Activated naive CD4-positive, alpha-beta T cell treated with anti-CD3 and anti-CD28 coated beads, Interleukin-2, amount 50 U/mL, for 24 hours (primary cell): ENCODE measurements at regions not wholly inside any gene's neighbourhood (a gene's known extent, or its start where the extent isn't known, plus 50 kb on each side); places are given as distances from the start of the nearest gene placed in this dataset.

Experiments
- H3K27ac Mint-ChIP-seq: one replicate; pipeline ENCODE4 v1.8.0; 2021; ENCODE audit warnings: mild to moderate bottlenecking, mixed read lengths
- H3K27me3 Mint-ChIP-seq: one replicate; pipeline ENCODE4 v1.8.0; 2021; ENCODE audit warnings: mixed read lengths
- H3K36me3 Mint-ChIP-seq: one replicate; pipeline ENCODE4 v1.8.0; 2021; ENCODE audit warnings: mixed read lengths
- H3K4me1 Mint-ChIP-seq: one replicate; pipeline ENCODE4 v1.8.0; 2021; ENCODE audit warnings: mixed read lengths
- H3K4me3 Mint-ChIP-seq: one replicate; pipeline ENCODE4 v1.8.0; 2021; ENCODE audit warnings: mild to moderate bottlenecking, mixed read lengths
- H3K9me3 Mint-ChIP-seq: one replicate; pipeline ENCODE4 v1.8.0; 2021; ENCODE audit warnings: mixed read lengths

DNA sequence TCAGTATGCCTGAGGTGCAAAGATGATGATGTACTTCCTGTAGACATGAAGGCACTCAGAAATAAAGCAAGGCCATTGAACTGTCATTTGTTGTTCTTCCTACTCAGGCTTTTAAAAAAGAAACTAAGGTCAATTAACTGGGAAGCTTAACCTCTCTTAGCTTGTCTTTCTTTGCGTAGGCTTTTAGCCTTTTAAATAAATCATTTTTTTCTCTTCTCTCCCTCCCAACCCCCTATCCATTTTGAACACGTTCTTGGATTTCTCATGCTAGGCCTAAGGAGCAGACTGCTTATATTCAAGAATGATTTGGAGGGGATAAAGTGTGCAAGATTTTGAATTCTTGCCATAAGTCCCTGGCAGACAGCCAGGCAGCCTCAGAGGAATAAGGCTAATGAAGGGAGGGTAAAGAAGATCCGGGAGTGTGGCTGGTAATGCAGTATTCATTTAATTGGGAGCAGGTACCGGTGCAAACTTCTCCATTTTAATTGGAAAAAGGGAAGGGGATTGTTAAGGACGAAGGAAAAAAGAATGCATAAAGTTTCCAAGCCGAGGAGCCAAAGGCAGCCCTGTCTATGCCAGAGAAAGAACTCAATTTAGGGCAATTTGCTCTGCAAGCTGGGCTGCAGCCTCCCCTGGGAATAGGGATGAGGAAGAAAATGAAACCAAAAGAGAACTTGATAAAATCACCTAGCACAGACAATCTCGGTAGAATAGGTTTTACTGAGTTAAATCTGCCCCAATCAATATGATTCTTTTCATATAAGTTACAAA, 343.8 kb upstream of the MMS22L start:
- no peaks in the 10 kb centered on the region for H3K36me3 Mint-ChIP-seq
- no peaks in the 10 kb centered on the region for H3K9me3 Mint-ChIP-seq
- H3K27me3 Mint-ChIP-seq: no peaks in the 10 kb centered on the region
- no peak overlapping the region for H3K27ac Mint-ChIP-seq
- H3K4me3 Mint-ChIP-seq: no peak overlapping the region
- no peaks in the 10 kb centered on the region for H3K4me1 Mint-ChIP-seq

DNA sequence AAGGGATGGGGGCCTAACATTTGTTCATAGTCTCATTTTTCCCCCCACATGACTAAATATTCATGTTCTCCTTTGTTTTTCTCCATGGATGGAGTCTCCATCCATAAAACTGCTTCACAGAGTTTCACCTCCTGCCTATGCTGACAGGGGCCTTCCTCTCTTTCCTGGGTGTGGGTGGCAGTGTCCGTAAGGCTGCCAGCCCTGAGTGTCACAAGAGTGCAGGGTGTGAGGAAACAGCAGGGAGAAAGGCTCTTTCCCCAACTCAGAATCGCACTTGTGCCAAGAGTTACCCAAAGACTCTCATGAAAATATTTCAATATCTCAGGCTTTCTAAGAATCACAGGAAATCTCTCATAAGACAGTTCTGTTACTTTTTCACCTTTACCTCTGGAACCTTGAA, 346.2 kb upstream of the MMS22L start:
- Mint-ChIP-seq H3K27ac (no peak overlapping the region), H3K4me1 (no peaks in the 10 kb centered on the region), H3K9me3 (no peaks in the 10 kb centered on the region), H3K27me3 (no peaks in the 10 kb centered on the region), H3K36me3 (no peaks in the 10 kb centered on the region), H3K4me3 (no peak overlapping the region)

DNA sequence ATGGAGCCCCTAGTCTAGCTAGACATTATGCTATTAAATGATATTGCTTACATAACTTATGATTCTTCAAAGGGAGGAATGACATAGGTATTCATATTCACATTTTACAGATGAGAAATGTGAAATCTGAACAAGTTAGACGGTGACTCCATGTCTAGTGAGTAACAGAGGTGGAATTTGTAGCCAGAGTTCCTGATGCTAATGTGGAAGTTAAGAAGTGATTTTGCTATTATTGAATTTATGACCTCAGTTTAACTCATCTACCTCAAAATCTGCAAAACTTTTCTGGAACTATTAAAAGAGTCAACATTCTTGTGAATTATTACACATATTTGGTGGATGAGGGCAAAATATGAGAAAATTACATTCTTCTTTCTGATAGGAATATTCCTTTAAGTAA, 347.6 kb upstream of the MMS22L start:
- H3K4me3 Mint-ChIP-seq: no peak overlapping the region
- no peaks in the 10 kb centered on the region for H3K9me3 Mint-ChIP-seq
- no peaks in the 10 kb centered on the region for H3K4me1 Mint-ChIP-seq
- no peak overlapping the region for H3K27ac Mint-ChIP-seq
- H3K27me3 Mint-ChIP-seq: no peaks in the 10 kb centered on the region
- no peaks in the 10 kb centered on the region for H3K36me3 Mint-ChIP-seq

DNA sequence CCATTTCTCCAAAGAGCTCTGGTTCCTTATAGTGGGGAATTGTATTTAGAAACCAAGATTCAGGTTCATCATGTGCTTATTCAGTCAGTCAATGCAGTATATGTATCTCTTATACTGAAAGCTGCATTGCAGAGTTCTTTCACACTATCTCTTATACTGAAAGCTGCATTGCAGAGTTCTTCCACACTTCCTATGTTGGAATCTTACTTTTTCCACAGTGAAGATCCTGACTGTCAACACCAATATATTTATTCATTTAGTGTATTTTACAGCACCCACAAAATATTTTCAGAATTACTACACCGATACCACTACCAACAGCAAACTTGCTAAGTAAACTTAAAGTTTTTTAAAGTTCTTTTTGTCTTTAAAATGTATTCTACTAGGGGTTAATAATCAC, 349.3 kb upstream of the MMS22L start:
- Mint-ChIP-seq H3K27ac (no peak overlapping the region), H3K4me3 (no peak overlapping the region), H3K9me3 (peaks cover 5% of the 10 kb centered on the region)

DNA sequence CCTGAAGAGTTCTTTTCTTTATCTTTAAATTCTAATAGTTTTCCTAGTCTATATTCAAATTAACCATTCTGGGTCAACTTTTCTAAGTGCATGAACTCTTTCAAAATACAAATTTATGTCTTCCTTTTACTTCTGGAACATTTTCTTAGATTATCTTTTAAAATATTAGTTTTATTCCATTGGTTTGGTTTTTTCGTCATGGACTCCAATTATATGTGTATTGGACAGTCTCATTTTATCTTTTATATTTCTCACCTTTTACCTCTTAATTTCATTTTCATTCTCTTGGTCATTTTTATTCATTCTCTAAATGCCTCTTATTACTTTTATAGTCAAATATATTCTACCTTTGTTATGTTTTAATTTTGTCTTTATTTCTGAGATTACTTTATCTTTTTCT, 356.7 kb upstream of the MMS22L start:
- Mint-ChIP-seq H3K9me3 (peaks cover 23% of the 10 kb centered on the region), H3K27me3 (no peaks in the 10 kb centered on the region), H3K4me3 (no peak overlapping the region), H3K4me1 (no peaks in the 10 kb centered on the region), H3K27ac (no peak overlapping the region), H3K36me3 (no peaks in the 10 kb centered on the region)

More for the DNA sequence above, 349.3 kb upstream of the MMS22L start:
- Mint-ChIP-seq H3K4me1 (no peaks in the 10 kb centered on the region), H3K36me3 (no peaks in the 10 kb centered on the region), H3K27me3 (no peaks in the 10 kb centered on the region)

DNA sequence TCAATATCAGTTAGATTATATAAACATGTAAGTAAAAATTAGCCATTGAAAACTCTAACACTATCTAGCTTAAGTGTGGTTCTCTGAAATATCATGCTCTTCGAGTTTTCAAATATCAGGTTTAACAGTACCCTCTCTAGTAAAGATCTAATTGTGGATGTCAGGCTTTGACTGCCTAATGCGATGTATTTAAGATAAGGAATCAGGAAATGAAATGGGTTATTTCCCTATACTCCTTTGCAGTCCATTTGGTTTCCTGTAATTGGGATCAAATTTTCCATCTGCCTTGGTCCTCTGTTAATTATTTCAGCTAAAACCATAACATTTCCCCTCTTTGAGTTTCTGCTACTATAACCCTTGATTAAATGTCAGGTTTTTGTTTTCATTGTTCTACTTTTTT, 361.3 kb upstream of the MMS22L start:
- Mint-ChIP-seq H3K27ac (no peak overlapping the region), H3K36me3 (no peaks in the 10 kb centered on the region), H3K27me3 (no peaks in the 10 kb centered on the region), H3K9me3 (peaks cover 18% of the 10 kb centered on the region), H3K4me1 (no peaks in the 10 kb centered on the region), H3K4me3 (no peak overlapping the region)

DNA sequence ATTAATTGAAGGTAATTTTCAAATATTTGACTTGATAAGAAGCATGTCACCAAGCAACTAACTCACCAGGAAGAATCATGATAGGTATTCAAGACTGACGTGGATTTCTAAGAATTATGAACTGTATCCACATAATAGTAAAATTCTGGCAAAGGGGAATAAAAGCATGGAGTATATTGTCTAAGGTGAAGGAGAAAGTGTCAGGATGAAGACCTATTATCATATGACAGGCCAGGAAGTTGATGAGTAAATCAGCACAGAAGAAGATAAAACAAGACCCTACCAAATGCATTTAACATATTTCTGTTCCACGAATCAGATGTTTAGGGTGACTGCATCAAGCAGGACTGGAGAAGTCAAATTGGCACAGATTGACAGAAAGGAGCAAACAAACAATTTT, 362.7 kb upstream of the MMS22L start:
- peaks cover 6% of the 10 kb centered on the region for H3K9me3 Mint-ChIP-seq
- no peaks in the 10 kb centered on the region for H3K4me1 Mint-ChIP-seq
- no peaks in the 10 kb centered on the region for H3K36me3 Mint-ChIP-seq
- no peak overlapping the region for H3K4me3 Mint-ChIP-seq
- no peaks in the 10 kb centered on the region for H3K27me3 Mint-ChIP-seq
- H3K27ac Mint-ChIP-seq: no peak overlapping the region

DNA sequence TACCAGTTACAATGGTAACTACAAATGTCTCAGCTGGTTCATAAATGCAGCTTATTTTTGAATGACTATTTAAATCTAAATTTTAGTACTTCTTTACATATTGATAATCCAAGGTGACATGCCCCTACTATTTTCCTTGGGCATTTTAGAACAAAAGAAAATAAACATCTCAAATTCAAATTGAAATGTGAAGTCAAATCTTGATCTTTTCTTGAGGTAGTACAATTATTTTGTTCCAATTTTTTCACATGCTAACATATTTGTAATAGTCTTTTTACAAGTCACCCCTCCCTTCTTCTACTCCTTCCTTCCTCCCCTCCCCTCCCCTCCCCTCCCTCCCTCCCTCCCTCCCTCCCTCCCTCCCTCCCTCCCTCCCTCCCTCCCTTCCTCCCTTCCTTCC, 370.1 kb upstream of the MMS22L start:
- Mint-ChIP-seq H3K27ac (no peak overlapping the region), H3K36me3 (no peaks in the 10 kb centered on the region), H3K4me1 (no peaks in the 10 kb centered on the region), H3K9me3 (peaks cover 6% of the 10 kb centered on the region), H3K27me3 (no peaks in the 10 kb centered on the region), H3K4me3 (no peak overlapping the region)

DNA sequence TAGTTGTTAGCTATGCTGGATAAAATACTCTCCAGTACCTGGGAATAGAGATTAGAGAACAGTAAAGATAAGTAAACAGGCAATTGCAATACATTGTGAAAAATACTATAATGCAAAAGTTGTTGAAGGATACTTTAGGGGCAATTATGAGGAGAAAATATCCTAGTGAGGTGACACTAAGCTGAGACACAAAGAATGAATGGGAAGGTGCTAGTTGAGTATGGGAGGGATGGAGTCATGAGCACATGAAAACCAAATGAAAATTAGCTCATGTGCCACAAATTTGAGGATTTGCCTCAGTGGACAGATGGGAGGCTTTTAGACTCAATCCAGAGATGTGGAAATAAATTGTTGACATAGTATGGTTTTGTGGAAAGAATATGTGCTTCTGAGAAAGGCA, 370.5 kb upstream of the MMS22L start:
- Mint-ChIP-seq H3K4me1 (no peaks in the 10 kb centered on the region), H3K27me3 (no peaks in the 10 kb centered on the region), H3K9me3 (peaks cover 6% of the 10 kb centered on the region), H3K27ac (no peak overlapping the region), H3K36me3 (no peaks in the 10 kb centered on the region), H3K4me3 (no peak overlapping the region)

DNA sequence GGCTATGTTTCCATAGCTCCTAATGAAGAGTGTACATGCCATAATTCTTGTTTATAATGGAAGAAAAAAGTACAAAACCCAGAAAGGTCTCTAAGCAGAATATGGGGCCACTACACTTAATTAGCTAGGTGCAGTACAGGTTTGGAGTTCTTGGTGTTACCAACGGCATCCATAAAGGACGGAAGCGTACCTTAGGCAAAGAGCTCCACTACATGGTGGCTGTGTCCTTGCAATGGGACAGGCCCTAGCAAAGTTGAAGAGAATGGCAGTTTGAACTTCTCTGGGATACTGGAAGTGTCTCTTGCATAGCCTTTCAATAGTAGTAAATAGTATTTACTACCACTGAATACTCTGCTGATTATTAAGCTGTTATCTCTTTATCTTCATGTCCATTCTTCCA, 371.7 kb upstream of the MMS22L start:
- H3K9me3 Mint-ChIP-seq: peaks cover 6% of the 10 kb centered on the region
- no peaks in the 10 kb centered on the region for H3K36me3 Mint-ChIP-seq
- no peak overlapping the region for H3K4me3 Mint-ChIP-seq
- H3K27ac Mint-ChIP-seq: no peak overlapping the region
- H3K27me3 Mint-ChIP-seq: no peaks in the 10 kb centered on the region
- H3K4me1 Mint-ChIP-seq: no peaks in the 10 kb centered on the region

DNA sequence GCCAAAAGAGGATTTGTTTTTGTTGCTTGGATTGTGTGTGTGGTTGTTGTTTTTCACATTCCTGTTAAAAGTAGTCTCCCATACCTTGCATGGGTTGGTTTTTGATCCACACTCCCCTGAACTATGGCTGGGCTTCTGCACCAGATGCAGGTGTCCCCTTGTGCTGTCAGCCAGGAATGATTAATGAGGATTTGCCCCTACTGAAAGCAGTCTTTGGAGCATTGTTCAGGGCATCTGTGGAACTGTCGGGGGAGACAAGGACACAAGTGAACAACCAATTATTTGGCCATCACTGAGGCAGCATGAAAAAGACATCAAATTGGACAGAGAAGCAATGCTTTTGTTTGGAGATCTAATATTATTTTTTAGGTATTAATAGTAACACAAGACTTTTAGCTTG, 373.2 kb upstream of the MMS22L start:
- Mint-ChIP-seq H3K4me1 (no peaks in the 10 kb centered on the region), H3K27me3 (no peaks in the 10 kb centered on the region), H3K36me3 (no peaks in the 10 kb centered on the region), H3K9me3 (peaks cover 6% of the 10 kb centered on the region), H3K4me3 (no peak overlapping the region), H3K27ac (no peak overlapping the region)

DNA sequence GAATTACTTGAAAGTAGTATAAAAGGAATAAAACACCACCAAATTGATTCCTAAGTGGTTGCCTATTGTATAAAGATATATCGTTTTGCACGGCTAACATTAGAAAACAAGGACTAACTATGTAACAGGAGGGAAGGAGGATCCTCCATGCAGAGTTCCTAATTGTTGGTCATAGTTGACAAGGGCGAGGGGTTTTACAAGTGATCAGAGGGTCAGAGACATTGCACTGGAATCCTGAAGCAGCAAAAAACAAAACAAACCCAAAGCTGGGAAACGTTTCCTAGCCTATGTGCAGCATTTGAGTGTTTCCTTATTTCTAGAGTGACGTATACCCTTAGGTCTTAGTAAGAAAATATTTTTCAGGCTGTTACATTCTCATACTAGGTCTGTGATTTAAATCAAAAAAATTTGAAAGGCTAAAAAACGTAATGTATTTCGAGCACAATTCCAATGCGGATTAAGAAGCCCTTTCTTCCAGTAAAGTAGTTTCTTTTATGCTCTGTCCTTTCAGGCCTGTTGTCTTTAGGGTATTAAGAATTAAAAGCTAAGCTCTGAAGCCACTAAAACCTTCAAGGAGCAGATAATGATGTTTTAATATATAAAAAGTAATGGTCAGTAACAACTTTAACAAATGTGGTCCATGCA, 373.8 kb upstream of the MMS22L start:
- Mint-ChIP-seq H3K27me3 (no peaks in the 10 kb centered on the region), H3K4me1 (no peaks in the 10 kb centered on the region), H3K4me3 (no peak overlapping the region), H3K27ac (no peak overlapping the region), H3K36me3 (no peaks in the 10 kb centered on the region), H3K9me3 (peaks cover 6% of the 10 kb centered on the region)

DNA sequence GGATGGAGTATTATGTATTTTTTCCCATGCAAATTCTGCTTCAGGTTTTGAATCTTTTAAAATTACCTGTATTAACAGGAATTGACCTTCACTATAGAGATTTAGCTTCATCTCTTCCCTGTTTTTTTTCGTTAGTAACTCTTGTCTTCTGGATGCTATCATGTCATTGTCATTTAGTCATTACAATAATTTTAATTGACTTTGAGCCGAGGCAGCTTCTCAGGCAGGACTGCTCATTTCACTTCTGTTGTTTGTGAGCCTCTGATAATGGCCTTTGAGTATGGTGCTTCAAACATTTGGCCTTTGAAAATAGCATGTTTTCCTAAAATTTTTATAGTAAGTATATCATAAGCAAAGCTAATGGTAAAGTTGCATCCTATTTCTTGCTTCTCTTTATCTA, 375.1 kb upstream of the MMS22L start:
- Mint-ChIP-seq H3K27ac (no peak overlapping the region), H3K4me1 (no peaks in the 10 kb centered on the region), H3K27me3 (no peaks in the 10 kb centered on the region), H3K9me3 (peaks cover 6% of the 10 kb centered on the region), H3K4me3 (no peak overlapping the region), H3K36me3 (no peaks in the 10 kb centered on the region)

DNA sequence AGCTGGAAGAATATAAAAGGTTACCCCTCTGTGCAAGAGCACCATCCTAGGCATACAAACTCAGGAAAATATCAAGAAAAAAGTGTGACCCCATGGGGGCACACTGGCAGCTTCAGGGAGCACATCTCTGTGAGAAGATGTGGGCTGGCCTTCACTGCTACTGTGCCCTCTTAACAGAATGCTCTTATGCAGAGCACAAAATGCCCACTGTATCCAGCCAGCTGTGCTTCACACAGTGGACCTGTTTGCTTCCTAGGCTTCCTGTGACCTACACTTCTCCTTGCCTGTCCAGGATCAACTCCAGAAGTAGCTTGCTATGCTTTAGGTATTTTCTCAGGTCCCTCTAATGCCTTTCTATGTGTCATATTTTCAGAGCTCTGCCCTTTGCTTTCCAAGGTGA, 380.2 kb upstream of the MMS22L start:
- Mint-ChIP-seq H3K27ac (no peak overlapping the region), H3K36me3 (no peaks in the 10 kb centered on the region), H3K4me1 (no peaks in the 10 kb centered on the region), H3K27me3 (no peaks in the 10 kb centered on the region), H3K4me3 (no peak overlapping the region), H3K9me3 (no peaks in the 10 kb centered on the region)

DNA sequence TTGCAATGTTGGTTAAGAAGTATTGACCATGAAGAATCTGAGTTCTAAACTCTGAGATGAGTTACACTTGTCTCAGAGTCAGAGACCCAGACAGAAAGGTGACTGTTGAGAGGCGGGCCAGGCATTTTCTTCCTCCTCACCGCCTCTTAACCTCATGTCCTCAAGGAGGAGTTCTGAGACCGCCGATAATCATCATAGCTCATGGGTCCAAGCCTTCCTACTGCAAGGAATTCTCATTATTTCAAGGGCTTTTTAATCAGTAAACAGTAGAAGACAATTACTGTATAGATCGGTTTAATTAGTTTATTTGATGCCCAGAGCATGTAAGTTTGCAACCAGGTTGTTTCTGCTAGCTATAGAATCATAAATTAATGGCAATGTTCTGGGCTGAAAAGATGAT, 382.4 kb upstream of the MMS22L start:
- no peaks in the 10 kb centered on the region for H3K36me3 Mint-ChIP-seq
- H3K27me3 Mint-ChIP-seq: no peaks in the 10 kb centered on the region
- H3K4me1 Mint-ChIP-seq: no peaks in the 10 kb centered on the region
- H3K4me3 Mint-ChIP-seq: no peak overlapping the region
- H3K9me3 Mint-ChIP-seq: no peaks in the 10 kb centered on the region
- no peak overlapping the region for H3K27ac Mint-ChIP-seq

DNA sequence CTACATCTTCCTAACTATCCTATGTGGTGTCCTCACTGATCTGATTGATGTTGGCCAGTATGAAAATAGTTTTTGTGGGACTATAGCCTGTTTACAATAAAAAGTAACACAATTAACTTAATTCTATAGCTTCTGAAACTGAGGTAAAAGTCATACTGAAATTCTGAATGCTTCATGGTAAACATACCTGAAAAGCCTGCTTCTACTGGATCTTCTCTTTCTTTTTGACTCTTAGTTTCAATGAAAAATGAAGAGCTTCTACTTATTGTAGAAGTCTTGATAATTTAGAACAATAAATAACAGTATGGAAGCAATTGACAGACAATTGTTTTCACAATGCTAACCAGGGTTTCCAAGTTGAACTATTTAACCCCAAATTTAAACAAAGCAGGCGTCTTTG, 383.9 kb upstream of the MMS22L start:
- Mint-ChIP-seq H3K27ac (no peak overlapping the region), H3K9me3 (no peaks in the 10 kb centered on the region), H3K4me3 (no peak overlapping the region), H3K4me1 (no peaks in the 10 kb centered on the region), H3K36me3 (no peaks in the 10 kb centered on the region), H3K27me3 (no peaks in the 10 kb centered on the region)

DNA sequence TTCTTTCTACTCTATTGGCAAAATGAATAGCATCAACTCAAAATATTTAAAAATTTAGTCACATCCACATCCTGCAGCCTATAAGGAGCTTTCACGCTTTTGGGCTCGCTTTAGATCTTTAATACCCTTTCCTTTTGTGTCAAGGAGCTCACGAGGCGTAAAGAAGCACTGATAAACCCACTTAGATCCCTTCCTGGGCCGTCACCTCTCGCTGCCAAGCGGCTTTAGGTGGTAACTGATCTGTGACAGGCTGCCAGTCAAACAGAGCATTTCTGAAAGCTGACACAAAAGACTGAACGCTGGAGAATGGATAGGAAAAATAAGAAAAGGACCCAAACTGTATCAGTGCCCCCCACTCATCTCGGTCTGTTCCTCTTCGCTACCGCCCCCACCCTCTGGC, 385.7 kb upstream of the MMS22L start:
- H3K9me3 Mint-ChIP-seq: no peaks in the 10 kb centered on the region
- no peaks in the 10 kb centered on the region for H3K36me3 Mint-ChIP-seq
- H3K27ac Mint-ChIP-seq: no peak overlapping the region
- no peaks in the 10 kb centered on the region for H3K27me3 Mint-ChIP-seq
- H3K4me1 Mint-ChIP-seq: no peaks in the 10 kb centered on the region
- no peak overlapping the region for H3K4me3 Mint-ChIP-seq
